Liver (tissue), 7 donors: ENCODE measurements at regions not wholly inside any gene's neighbourhood (a gene's known extent, or its start where the extent isn't known, plus 50 kb on each side); places are given as distances from the start of the nearest gene placed in this dataset.
"Not testable (repeated sequence)": the region's sequence is repeated elsewhere in the genome, so short reads cannot be mapped to it uniquely, and the experiment has no call there.

Experiments
- DNase-seq: peaks from one replicate; pipeline ENCODE4 v3.0.0-alpha.2; 2017; ENCODE audit warnings: low spot score
- H3K27ac ChIP-seq, 2 donors: one replicate each; pipeline ENCODE4 v1.7.0; 2013; ENCODE audit warnings: inconsistent platforms in 2 of 2, low read length in 2 of 2, control low read depth in 1 of 2, low read depth in 1 of 2, mild to moderate bottlenecking in 1 of 2
- H3K27me3 ChIP-seq, 4 donors: one replicate each; pipeline versions ENCODE4 v1.6.1 to v1.7.0; 2013; ENCODE audit warnings: low read length in 3 of 4, inconsistent platforms in 1 of 4, mild to moderate bottlenecking in 1 of 4, moderate library complexity in 1 of 4; ENCODE audit not compliant: control insufficient read depth in 4 of 4, insufficient read depth in 4 of 4
- H3K36me3 ChIP-seq, 4 donors: one replicate each; pipeline versions ENCODE4 v1.6.1 to v1.7.0; 2013; ENCODE audit warnings: low read length in 3 of 4, mild to moderate bottlenecking in 3 of 4, low read depth in 1 of 4, moderate library complexity in 1 of 4; ENCODE audit not compliant: control insufficient read depth in 4 of 4, insufficient read depth in 3 of 4
- H3K4me1 ChIP-seq, 4 donors: one replicate each; pipeline versions ENCODE4 v1.6.1 to v1.7.0; 2013; ENCODE audit warnings: low read length in 3 of 4, mild to moderate bottlenecking in 3 of 4, moderate library complexity in 1 of 4; ENCODE audit not compliant: control insufficient read depth in 4 of 4, insufficient read depth in 4 of 4
- H3K4me3 ChIP-seq, 3 donors: one replicate each; pipeline versions ENCODE4 v1.6.1 to v1.7.0; 2013; ENCODE audit warnings: low read length in 3 of 3, control low read depth in 1 of 3, low read depth in 1 of 3, mild to moderate bottlenecking in 1 of 3
- H3K9ac ChIP-seq, 2 donors: one replicate each; pipeline ENCODE4 v1.7.0; 2013; ENCODE audit warnings: low read length in 2 of 2, mild to moderate bottlenecking in 2 of 2, moderate library complexity in 2 of 2, control low read depth in 1 of 2, low read depth in 1 of 2
- H3K9me3 ChIP-seq, 4 donors: one replicate each; pipeline versions ENCODE4 v1.6.1 to v1.7.0; 2013; ENCODE audit warnings: low read length in 3 of 4; ENCODE audit not compliant: control insufficient read depth in 4 of 4
- EGR1 ChIP-seq, 2 donors: IDR thresholded peaks; 2 replicates each; pipeline ENCODE4 v1.6.1; 2016 to 2018; ENCODE audit warnings: antibody characterized with exemption in 2 of 2, low read depth in 2 of 2
- FOXA2 ChIP-seq: IDR thresholded peaks from 2 replicates; pipeline ENCODE4 v1.6.1; 2016; ENCODE audit warnings: antibody characterized with exemption
- GABPA ChIP-seq, 2 donors: IDR thresholded peaks in 1 of 2; conservative IDR thresholded peaks in 1 of 2; 2 replicates each; pipeline ENCODE4 v1.6.1; 2016; ENCODE audit warnings: antibody characterized with exemption in 2 of 2, mild to moderate bottlenecking in 1 of 2, moderate library complexity in 1 of 2
- HNF4A ChIP-seq, 2 donors: conservative IDR thresholded peaks; 2 replicates each; pipeline ENCODE4 v1.6.1; 2016; ENCODE audit warnings: antibody characterized with exemption in 2 of 2, mild to moderate bottlenecking in 2 of 2
- HNF4G ChIP-seq: IDR thresholded peaks from 2 replicates; pipeline ENCODE4 v1.6.1; 2016; ENCODE audit warnings: antibody characterized with exemption
- NR2F2 ChIP-seq: IDR thresholded peaks from 2 replicates; pipeline ENCODE4 v1.6.1; 2016; ENCODE audit warnings: antibody characterized with exemption
- RAD21 ChIP-seq, 2 donors: IDR thresholded peaks; 2 replicates each; pipeline ENCODE4 v1.6.1; 2016; ENCODE audit warnings: antibody characterized with exemption in 2 of 2, mild to moderate bottlenecking in 2 of 2
- SP1 ChIP-seq: IDR thresholded peaks from 2 replicates; pipeline ENCODE4 v1.6.1; 2018; ENCODE audit warnings: antibody characterized with exemption, mild to moderate bottlenecking
- YY1 ChIP-seq: IDR thresholded peaks from 2 replicates; pipeline ENCODE4 v1.6.1; 2016; ENCODE audit warnings: antibody characterized with exemption, mild to moderate bottlenecking
- WGBS: extraction: QIAGEN DNeasy Blood & Tissue Kit; methylation state at CpG from one replicate; pipeline ENCODE4 v1.1.7; 2013; 5-methylcytosine and 5-hydroxymethylcytosine counted together
- TF ChIP-seq, protein P1 (sequence below): IDR thresholded peaks from 2 replicates; pipeline ENCODE4 v1.6.1; 2016; ENCODE audit warnings: antibody characterized with exemption, mild to moderate bottlenecking
- TF ChIP-seq, protein P2 (sequence below): IDR thresholded peaks from 2 replicates; pipeline ENCODE4 v1.6.1; 2016; ENCODE audit warnings: antibody characterized with exemption
- donor health status: healthy.
- donor health status: healthy.
- donor health status: healthy.
- donor health status: healthy.

DNA sequence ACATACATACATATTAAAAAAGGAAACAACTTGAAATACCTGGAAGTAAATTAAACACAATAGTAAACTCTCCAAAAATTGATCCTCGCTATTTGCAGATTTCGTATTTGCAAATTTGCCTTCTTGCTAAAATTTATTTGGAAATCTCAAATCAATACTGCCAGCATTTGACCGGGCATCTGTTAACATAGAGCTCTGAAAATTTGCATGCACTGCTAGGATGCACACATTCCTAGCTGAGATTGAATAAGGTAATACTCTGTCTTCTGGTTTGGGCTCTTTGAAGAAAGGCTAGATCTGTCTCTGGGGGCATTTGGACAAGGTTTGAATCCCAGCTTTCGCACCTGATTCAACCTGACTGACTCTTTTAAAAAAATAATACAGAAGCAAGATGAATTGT, 729.1 kb upstream of the MGAT4C start:
- TF ChIP-seq HNF4A (conservative IDR thresholded peaks at IDR 0.05) (peak in 1 of 2 donors; percentile 32), SP1 (no peak), NR2F2 (no peak), EGR1 (IDR thresholded peaks at IDR 0.05; ENCODE audit: low read depth in 2 of 2) (no peak), FOXA2 (no peak), HNF4G (no peak), RAD21 (IDR thresholded peaks at IDR 0.05) (peak in 1 of 2 donors; percentile 15), YY1 (no peak)
- TF ChIP-seq, protein P1, sequence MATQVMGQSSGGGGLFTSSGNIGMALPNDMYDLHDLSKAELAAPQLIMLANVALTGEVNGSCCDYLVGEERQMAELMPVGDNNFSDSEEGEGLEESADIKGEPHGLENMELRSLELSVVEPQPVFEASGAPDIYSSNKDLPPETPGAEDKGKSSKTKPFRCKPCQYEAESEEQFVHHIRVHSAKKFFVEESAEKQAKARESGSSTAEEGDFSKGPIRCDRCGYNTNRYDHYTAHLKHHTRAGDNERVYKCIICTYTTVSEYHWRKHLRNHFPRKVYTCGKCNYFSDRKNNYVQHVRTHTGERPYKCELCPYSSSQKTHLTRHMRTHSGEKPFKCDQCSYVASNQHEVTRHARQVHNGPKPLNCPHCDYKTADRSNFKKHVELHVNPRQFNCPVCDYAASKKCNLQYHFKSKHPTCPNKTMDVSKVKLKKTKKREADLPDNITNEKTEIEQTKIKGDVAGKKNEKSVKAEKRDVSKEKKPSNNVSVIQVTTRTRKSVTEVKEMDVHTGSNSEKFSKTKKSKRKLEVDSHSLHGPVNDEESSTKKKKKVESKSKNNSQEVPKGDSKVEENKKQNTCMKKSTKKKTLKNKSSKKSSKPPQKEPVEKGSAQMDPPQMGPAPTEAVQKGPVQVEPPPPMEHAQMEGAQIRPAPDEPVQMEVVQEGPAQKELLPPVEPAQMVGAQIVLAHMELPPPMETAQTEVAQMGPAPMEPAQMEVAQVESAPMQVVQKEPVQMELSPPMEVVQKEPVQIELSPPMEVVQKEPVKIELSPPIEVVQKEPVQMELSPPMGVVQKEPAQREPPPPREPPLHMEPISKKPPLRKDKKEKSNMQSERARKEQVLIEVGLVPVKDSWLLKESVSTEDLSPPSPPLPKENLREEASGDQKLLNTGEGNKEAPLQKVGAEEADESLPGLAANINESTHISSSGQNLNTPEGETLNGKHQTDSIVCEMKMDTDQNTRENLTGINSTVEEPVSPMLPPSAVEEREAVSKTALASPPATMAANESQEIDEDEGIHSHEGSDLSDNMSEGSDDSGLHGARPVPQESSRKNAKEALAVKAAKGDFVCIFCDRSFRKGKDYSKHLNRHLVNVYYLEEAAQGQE: no peak
- no peaks in the 10 kb centered on the region for H3K27me3 ChIP-seq
- DNase-seq: no peak

DNA sequence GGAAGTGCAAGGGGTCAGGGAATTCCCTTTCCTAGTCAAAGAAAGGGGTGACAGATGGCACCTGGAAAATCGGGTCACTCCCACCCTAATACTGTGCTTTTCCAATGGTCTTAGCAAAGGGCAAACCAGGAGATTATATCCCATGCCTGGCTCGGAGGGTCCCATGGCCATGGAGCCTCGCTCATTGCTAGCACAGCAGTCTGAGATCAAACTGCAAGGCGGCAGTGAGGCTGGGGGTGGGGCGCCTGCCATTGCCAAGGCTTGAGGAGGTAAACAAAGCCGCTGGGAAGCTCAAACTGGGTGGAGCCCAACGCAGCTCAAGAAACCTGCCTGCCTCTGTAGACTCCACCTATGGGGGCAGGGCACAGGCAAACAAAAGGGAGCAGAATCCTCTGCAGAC, 714.4 kb upstream of the MGAT4C start:
- not testable (repeated sequence) for H3K9ac ChIP-seq, H3K9me3 ChIP-seq, H3K4me1 ChIP-seq, H3K27me3 ChIP-seq, H3K27ac ChIP-seq, DNase-seq, H3K4me3 ChIP-seq, H3K36me3 ChIP-seq
- WGBS: 86% methylated on average over 7 of the region's 7 CpGs

More for the DNA sequence above, 729.1 kb upstream of the MGAT4C start:
- Histone ChIP-seq H3K36me3 (no peaks in the 10 kb centered on the region), H3K27ac (no peak overlapping the region), H3K9ac (no peak overlapping the region), H3K9me3 (peaks cover 0 to 1% (median 0%) of the 10 kb centered on the region in 4 donors), H3K4me1 (peaks cover 0 to 4% (median 0%) of the 10 kb centered on the region in 4 donors), H3K4me3 (no peak overlapping the region)
- 46% methylated on average over 4 of the region's 4 CpGs for WGBS

DNA sequence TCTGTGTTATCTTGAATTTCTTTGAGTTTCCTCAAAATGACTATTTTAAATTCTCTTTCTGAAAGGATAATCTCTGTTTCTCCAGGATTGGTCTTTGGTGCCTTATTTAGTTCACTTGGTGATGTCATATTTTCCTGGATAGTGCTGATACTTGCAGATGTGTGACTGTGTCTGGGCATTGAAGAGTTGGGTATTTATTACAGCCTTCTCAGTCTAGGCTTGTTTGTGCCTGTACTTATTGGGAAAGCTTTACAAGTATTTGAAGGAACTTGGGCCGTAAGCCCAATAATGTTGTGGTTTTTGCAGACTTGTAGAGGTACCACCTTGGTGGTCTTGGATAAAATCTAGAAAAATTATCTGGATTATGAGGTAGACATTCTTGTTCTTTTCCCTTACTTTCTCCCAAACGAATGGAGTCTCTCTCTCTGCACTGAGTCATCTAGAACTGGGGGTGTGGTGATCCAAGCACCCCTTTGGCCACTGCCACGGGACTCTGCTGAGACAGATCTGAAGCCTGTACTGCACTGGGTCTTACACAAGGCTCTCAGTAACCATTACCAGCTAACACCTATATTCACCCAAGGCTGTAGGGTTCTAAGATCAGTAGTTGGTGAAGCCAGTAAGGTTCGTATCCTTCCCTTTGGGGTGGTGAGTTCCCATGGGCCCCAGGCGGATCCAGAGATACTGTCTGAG, 703.7 kb upstream of the MGAT4C start:
- no peak for DNase-seq
- H3K27ac ChIP-seq: no peak overlapping the region

More for the DNA sequence above, 703.7 kb upstream of the MGAT4C start:
- no peaks in the 10 kb centered on the region for H3K4me1 ChIP-seq
- no peaks in the 10 kb centered on the region for H3K27me3 ChIP-seq
- H3K9me3 ChIP-seq: no peaks in the 10 kb centered on the region
- no peak overlapping the region for H3K4me3 ChIP-seq
- 78% methylated on average over 5 of the region's 5 CpGs for WGBS
- H3K36me3 ChIP-seq: no peaks in the 10 kb centered on the region
- TF ChIP-seq NR2F2: no peak
- no peak for TF ChIP-seq SP1
- TF ChIP-seq GABPA (IDR thresholded peaks at IDR 0.05 in 1 of 2, conservative IDR thresholded peaks at IDR 0.05 in 1 of 2): no peak
- TF ChIP-seq, protein P2, sequence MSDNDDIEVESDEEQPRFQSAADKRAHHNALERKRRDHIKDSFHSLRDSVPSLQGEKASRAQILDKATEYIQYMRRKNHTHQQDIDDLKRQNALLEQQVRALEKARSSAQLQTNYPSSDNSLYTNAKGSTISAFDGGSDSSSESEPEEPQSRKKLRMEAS: no peak
- no peak overlapping the region for H3K9ac ChIP-seq
